Posterior cingulate gyrus (tissue), 11 donors: ENCODE measurements at regions not wholly inside any gene's neighbourhood (a gene's known extent, or its start where the extent isn't known, plus 50 kb on each side); places are given as distances from the start of the nearest gene placed in this dataset.
A peak's percentile ranks its signal among the peaks of the same experiment; 100 is the strongest.
"Not testable (repeated sequence)": the region's sequence is repeated elsewhere in the genome, so short reads cannot be mapped to it uniquely, and the experiment has no call there.

Experiments
- DNase-seq, 10 donors: peaks; one replicate each; pipeline versions ENCODE4 v3.0.0 to v3.0.0-alpha.2; 2020 to 2021; ENCODE audit warnings: mixed read lengths in 3 of 10
- intact Hi-C: fragments of 100-400 bp; cut with DNase I; formaldehyde crosslinking; loops from one replicate; pipeline ENCODE4 v1.15.1; 2023

DNA sequence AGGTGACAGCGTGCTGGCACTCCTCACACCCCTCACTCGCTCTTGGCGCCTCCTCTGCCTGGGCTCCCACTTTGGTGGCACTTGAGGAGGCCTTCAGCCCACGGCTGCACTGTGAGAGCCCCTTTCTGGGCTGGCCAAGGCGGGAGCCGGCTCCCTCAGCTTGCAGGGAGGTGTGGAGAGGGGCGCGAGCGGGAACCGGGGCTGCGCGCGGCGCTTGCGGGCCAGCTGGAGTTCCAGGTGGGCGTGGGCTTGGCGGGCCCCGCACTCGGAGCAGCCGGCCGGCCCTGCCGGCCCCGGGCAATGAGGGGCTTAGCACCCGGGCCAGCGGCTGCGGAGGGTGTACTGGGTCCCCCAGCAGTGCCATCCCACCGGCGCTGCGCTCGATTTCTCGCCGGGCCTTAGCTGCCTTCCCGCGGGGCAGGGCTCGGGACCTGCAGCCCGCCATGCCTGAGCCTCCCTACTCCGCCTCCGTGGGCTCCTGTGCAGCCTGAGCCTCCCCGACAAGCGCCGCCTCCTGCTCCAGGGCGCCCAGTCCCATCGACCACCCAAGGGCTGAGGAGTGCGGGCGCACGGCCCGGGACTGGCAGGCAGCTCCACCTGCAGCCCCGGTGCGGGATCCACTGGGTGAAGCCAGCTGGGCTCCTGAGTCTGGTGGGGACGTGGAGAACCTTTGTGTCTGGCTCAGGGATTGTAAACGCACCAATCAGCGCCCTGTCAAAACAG, 247.7 kb upstream of the SLIT2 start:
- intact Hi-C loops, result not testable (repeated sequence)
- DNase-seq, result peak in 2 of 10 donors; percentile 55 to 66

- intact Hi-C loops, result no loop called here
- DNase-seq, result no peak
These were observed 251.8 kb upstream of the SLIT2 start for GRCh38 chr4:19999775-20000414.

DNA sequence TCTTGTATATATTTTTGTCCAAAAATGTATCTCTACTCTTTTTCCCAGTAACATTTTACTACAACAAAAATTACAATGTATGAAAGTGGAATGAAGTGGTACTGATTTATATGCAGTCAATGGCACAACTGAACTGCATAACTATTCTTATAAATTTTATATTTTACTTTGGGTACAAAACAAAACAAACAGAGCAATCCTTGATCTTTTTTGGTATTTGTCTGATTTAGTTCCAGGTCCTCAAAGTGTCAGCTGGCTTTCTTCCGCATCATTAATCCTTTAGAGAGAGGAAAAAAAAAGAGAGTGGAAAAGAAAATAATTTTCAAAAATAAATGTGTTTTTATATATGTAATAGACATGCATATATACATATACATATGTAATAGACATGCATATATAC, 252.4 kb upstream of the SLIT2 start:
- no peak for DNase-seq
- intact Hi-C loops, result no loop called here

DNA sequence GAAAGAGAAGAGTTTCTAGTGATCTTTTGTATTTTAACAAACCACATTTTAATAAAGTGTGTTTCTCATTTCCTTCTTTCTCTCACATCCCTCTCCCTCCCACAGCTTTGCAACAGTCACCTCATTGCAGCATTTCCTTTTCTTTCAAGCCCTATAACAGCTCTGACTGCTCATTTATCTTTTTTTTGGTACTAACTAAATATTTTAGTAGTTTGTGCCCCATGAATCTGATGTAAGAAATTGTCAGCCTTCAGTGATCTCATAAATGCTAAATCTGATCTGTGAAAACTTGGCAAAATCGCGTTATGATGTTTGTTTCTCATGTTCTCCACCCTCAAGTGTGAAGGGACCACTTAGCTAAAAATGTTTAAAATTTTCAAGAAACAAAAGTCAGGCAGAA, 258.5 kb upstream of the SLIT2 start:
- intact Hi-C loops, result no loop called here
- no peak for DNase-seq

- DNase-seq, result no peak
- intact Hi-C loops, result no loop called here
These were observed 259.1 kb upstream of the SLIT2 start for GRCh38 chr4:19992471-19993093.

GRCh38 chr4:19987746-19988145, 264.0 kb upstream of the SLIT2 start:
- intact Hi-C loops, result no loop called here
- DNase-seq, result no peak

DNA sequence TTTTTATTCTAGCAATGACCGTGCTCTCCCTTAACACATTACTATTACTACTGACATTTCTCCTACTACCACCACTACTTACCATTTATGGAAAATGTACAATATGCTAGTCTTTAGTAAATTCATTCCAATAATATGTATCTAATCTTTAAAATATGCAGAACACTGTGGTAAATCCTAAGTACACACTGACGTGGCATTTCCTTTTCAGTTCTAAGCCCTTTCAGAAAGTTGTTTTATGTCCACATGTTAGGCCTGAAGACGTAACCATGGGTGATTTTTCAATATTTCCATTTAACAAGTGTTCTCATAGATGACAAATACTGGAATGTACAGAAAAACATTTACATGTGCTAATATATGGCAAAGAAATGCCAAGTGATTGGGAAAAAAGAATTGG, 268.6 kb upstream of the SLIT2 start:
- DNase-seq, result no peak
- intact Hi-C loops, result no loop called here

GRCh38 chr4:19982556-19982955, 269.1 kb upstream of the SLIT2 start:
- no peak for DNase-seq
- intact Hi-C loops, result no loop called here

- DNase-seq, result no peak
- intact Hi-C loops, result no loop called here
These were observed 279.9 kb upstream of the SLIT2 start for GRCh38 chr4:19971829-19972228.

DNA sequence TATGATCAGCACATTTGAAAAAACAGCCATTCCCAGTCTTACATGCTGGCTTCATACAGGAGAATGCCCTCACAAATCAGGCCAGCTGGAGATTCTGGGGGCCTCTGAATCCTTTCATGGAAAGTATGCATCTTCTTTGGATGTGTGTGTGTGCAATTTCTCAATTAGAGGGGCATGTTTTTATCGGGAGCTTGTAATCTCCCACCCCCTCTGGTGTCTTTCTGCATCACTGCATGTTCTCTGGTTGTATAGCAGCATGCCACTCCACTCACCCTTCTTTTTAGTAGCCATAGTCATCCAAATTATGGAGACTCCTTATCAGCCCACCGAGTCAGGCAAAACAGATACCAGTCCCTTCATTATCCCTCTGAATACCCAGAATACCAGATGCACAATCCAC, 282.2 kb upstream of the SLIT2 start:
- no peak for DNase-seq
- intact Hi-C loops, result no loop called here

- intact Hi-C loops, result no loop called here
- DNase-seq, result no peak
These were observed 290.6 kb upstream of the SLIT2 start for GRCh38 chr4:19961091-19961490.

DNA sequence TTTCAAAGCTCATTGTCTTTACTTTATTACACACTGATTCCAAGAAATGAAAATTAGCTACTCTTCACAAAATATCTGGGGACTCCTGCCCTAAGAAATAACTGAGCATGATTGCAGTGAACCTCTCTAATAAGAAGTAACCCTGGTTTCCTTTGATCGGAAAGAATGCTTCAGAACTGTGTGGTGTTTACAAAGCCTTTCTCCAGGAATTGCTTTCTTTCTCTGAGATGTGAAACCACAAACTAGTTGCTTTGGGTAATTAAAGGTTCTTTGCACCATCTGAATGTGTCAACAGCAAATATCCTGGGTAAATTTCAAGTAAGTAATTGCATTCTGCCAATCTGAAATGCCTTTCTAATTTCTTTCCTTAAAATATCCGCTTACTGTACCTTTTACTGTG, 292.9 kb upstream of the SLIT2 start:
- intact Hi-C loops, result no loop called here
- DNase-seq, result no peak

DNA sequence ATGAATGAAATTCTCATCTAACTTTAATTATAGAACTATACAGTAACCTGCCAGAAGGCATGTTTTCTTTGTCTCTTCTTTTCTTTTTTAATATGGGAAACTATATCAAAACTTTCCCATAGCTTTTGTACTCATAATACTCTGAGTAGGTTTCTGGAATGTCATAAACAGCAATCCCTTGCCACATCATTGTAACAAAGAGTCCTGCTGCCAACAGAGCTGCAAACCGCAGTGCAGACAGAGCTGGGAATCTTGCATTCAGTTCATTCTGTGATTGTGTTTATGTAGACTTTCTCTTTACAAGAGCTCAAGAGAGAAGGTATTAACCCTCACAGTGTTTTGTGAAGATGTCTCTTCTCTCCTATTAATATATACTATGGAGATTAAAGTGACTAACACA, 304.4 kb upstream of the SLIT2 start:
- DNase-seq, result no peak
- intact Hi-C loops, result no loop called here

- intact Hi-C loops, result no loop called here
- DNase-seq, result no peak
These were observed 305.7 kb upstream of the SLIT2 start for GRCh38 chr4:19945979-19946380.

- DNase-seq, result no peak
- intact Hi-C loops, result no loop called here
These were observed 306.2 kb upstream of the SLIT2 start for GRCh38 chr4:19945501-19945900.

- intact Hi-C loops, result no loop called here
- no peak for DNase-seq
These were observed 306.9 kb upstream of the SLIT2 start for GRCh38 chr4:19944806-19945205.

GRCh38 chr4:19944251-19944650, 307.5 kb upstream of the SLIT2 start:
- DNase-seq, result no peak
- intact Hi-C loops, result no loop called here

GRCh38 chr4:19941434-19941833, 310.3 kb upstream of the SLIT2 start:
- intact Hi-C loops, result no loop called here
- DNase-seq, result no peak

DNA sequence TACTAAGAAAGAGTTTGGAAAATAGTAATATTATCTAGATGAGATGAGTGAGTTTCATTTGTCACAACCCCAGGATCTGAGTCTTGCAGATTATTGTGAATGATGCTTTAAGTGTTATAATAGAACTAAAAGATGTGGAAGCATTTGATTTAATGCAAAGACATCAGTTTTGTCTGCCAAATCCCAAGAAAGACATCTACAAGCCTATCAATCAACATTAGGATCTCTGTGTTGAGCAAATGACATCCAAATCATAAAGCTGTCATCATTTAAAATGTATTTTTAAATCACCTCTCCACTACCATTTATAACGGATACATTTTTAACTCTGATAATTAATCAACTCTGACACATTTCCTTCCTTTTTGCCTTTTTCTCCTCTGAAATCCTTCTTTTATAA, 310.8 kb upstream of the SLIT2 start:
- DNase-seq, result no peak
- intact Hi-C loops, result no loop called here

- no peak for DNase-seq
- intact Hi-C loops, result no loop called here
These were observed 315.2 kb upstream of the SLIT2 start for GRCh38 chr4:19936476-19936875.

GRCh38 chr4:19930742-19931141, 321.0 kb upstream of the SLIT2 start:
- no peak for DNase-seq
- intact Hi-C loops, result no loop called here

DNA sequence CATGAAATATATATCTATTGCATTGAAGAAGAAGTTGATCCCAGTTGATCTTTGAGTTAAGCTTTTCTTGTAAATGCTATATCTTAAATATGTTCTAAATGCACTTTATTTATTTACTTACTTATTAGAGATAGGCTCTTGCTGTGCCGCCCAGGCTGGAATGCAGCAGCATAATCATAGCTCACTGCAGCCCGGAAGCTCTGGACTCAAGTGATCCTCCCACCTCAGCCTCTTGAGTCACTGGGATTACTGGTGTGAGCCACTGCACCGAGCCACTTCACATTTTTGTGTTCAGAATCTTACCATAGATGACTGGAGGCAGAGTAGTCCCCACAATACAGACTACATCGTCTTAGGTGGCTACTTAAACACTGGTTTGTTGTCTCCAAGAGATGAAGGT, 324.3 kb upstream of the SLIT2 start:
- intact Hi-C loops, result no loop called here
- peak in 1 of 10 donors; percentile 24 for DNase-seq
